HG02884 (cell line): ENCODE measurements at regions not wholly inside any gene's neighbourhood (a gene's known extent, or its start where the extent isn't known, plus 50 kb on each side); places are given as distances from the start of the nearest gene placed in this dataset.
A peak's percentile ranks its signal among the peaks of the same experiment; 100 is the strongest.

Source experiments
- ATAC-seq: cut with Tn5 transposase; IDR thresholded peaks from one replicate; pipeline ENCODE4 v1.9.1; 2021; ENCODE audit warnings: mild to moderate bottlenecking, moderate library complexity; ENCODE audit not compliant: unreplicated experiment

DNA sequence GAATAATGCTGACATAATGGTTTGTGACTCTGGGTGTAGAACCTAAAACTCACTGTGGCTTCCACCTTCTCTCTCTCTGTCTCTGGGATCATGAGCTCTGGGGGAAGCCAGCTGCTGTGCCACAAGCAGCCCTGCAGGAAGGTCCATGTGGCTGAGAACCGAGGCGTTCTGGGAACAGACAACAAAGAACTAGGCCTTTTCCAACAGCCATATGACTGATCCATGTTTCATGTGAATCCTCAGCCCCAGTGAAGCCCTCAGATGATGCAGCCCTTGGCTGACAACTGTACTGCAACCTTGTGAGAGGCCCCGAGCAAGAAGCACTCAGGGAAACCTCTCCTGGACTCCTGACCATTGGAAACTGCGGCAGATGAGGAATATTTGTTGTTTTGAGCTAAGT lies 56.6 kb downstream of the HLA-G start:
- ATAC-seq: no peak

DNA sequence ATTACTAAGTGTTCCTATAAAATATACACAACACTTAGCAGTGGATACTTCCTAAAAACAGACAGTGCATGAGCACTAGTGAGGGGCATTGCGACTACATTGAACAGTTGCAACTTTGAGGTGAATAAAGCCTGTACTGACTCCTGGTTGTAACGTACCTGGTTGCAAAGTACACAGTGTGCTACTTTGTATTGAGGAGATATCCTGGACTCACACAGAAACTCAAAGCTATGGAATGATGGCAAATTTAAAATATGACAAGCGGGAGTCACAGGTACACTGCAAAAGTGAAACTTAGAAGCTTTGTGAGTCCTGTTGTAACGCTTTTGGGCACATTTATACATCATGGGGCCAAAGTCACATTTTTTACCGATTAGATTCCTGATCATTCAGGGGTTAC lies 55.6 kb upstream of the HLA-A start:
- no peak for ATAC-seq

DNA sequence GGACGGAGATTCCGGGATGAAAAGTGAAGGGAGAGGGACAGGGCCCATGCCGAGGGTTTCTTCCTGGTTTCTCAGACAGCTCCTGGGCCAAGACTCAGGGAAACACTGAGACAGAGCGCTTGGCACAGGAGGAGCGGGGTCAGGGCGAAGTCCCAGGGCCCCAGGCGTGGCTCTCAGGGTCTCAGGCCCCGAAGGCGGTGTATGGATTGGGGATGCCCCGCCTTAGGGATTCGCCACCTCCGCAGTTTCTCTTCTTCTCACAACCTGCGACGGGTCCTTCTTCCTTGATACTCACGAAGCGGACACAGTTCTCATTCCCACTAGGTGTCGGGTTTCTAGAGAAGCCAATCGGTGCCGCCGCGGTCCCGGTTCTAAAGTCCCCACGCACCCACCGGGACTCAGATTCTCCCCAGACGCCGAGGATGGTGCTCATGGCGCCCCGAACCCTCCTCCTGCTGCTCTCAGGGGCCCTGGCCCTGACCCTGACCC lies 55.0 kb upstream of the HLA-A start:
- peak; percentile 38 for ATAC-seq

DNA sequence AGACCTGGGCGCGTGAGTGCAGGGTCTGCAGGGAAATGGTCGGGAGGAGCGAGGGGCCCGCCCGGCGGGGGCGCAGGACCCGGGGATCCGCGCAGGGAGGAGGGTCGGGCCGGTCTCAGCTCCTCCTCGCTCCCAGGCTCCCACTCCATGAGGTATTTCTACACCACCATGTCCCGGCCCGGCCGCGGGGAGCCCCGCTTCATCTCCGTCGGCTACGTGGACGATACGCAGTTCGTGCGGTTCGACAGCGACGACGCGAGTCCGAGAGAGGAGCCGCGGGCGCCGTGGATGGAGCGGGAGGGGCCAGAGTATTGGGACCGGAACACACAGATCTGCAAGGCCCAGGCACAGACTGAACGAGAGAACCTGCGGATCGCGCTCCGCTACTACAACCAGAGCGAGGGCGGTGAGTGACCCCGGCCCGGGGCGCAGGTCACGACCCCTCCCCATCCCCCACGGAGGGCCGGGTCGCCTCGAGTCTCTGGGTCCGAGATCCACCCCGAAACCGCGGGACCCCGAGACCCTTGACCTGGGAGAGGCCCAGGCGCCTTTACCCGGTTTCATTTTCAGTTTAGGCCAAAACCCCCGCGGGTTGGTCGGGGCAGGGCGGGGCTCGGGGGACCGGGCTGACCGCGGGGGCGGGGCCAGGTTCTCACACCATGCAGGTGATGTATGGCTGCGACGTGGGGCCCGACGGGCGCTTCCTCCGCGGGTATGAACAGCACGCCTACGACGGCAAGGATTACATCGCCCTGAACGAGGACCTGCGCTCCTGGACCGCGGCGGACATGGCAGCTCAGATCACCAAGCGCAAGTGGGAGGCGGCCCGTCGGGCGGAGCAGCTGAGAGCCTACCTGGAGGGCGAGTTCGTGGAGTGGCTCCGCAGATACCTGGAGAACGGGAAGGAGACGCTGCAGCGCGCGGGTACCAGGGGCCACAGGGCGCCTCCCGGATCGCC lies 54.2 kb upstream of the HLA-A start:
- peak; percentile 66 for ATAC-seq
